A549 (cell line): ENCODE measurements at regions not wholly inside any gene's neighbourhood (a gene's known extent, or its start where the extent isn't known, plus 50 kb on each side); places are given as distances from the start of the nearest gene placed in this dataset.
"Not testable (repeated sequence)": the region's sequence is repeated elsewhere in the genome, so short reads cannot be mapped to it uniquely, and the experiment has no call there.

Source experiments
- ATAC-seq, 2 experiments: fragments of 200-7000 bp in 1 of 2; fragments of >200 bp in 1 of 2; cut with Nextera tagmentation in 1 of 2; cut with Tn5 transposase in 1 of 2; 3 replicates each; pipeline versions ENCODE4 v1.8.0 to v1.9.1; 2018 to 2020; ENCODE audit warnings: mild to moderate bottlenecking in 1 of 2, moderate library complexity in 1 of 2
- CTCF ChIA-PET: fragments of 300-600 bp; sonication (Branson Sonifier 250); formaldehyde crosslinking; extraction: SDS; loops from one replicate; lab custom pipeline; 2021; ENCODE audit warnings: antibody characterized with exemption, inconsistent platforms; lab: Yijun Ruan, JAX
- POLR2A ChIA-PET: fragments of 350-600 bp; formaldehyde crosslinking; extraction: SDS; loops from one replicate; lab custom pipeline; 2021; ENCODE audit warnings: antibody characterized with exemption, inconsistent platforms; lab: Yijun Ruan, JAX
- DNase-seq, 2 experiments: peaks; one replicate each; pipeline versions ENCODE4 v3.0.0 to v3.0.0-alpha.2; 2011 to 2016; ENCODE audit warnings: low read depth in 1 of 2, low spot score in 1 of 2
- FAIRE-seq: peaks from 2 replicates; lab custom pipeline; 2011; peaks lifted over from hg19 to GRCh38; lab: Jason Lieb, UNC
- H3K27ac ChIP-seq, 2 experiments: fragments of >200 bp; sonication (Bioruptor Twin); formaldehyde crosslinking; 3 replicates each; pipeline ENCODE4 v1.5.1; 2016 to 2017
- H3K4me1 ChIP-seq: fragments of >200 bp; sonication (Bioruptor Twin); formaldehyde crosslinking; 3 replicates; pipeline ENCODE4 v1.6.1; 2016
- H3K4me2 ChIP-seq: fragments of >200 bp; sonication (Bioruptor Twin); formaldehyde crosslinking; 3 replicates; pipeline ENCODE4 v1.6.1; 2016
- H3K4me3 ChIP-seq: fragments of >200 bp; sonication (Bioruptor Twin); formaldehyde crosslinking; 3 replicates; pipeline ENCODE4 v1.5.1; 2016
- H3K9me3 ChIP-seq: fragments of >200 bp; sonication (Bioruptor Twin); formaldehyde crosslinking; 3 replicates; pipeline ENCODE4 v1.6.1; 2016
- EHF ChIP-seq: fragments of 250-450 bp; sonication (Bioruptor Pico); IDR thresholded peaks from 2 replicates; pipeline ENCODE4 v1.5.0; 2020; ENCODE audit warnings: mild to moderate bottlenecking
- WGBS: methylation state at CpG from one replicate; pipeline ENCODE4 v1.1.6; 2017; ENCODE audit errors: missing lambda C conversion rate; 5-methylcytosine and 5-hydroxymethylcytosine counted together
- TF ChIP-seq, protein P1 (sequence below): fragments of >200 bp; sonication (Bioruptor Twin); formaldehyde crosslinking; IDR thresholded peaks from 3 replicates; pipeline ENCODE4 v1.5.1; 2016

GRCh38 chr20:30900080-30900719 is 357.3 kb upstream of the DEFB115 start:
- DNase-seq, H3K4me3 ChIP-seq, H3K9me3 ChIP-seq, H3K27ac ChIP-seq, H3K4me2 ChIP-seq, FAIRE-seq, POLR2A ChIA-PET, H3K4me1 ChIP-seq, ATAC-seq, CTCF ChIA-PET: not testable (repeated sequence)
- 80% methylated on average over 22 of the region's 30 CpGs for WGBS

DNA sequence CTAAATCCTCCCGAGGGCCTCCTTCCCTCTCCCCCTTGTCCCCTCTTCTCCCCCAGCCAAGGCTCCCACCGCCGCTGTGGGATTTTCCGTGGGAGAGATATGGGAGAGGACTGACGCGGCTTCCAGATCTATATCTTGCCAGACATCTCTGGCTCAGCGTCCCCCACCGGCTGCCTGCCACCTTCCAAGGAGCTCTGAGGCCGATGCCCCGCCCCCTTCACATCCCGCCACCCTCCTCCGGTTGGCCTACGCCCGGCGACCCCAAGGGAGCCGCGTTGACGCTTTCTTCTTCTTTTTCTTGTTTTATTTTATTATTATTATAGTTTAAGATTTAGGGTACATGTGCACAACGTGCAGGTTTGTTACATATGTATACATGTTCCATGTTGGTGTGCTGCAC is 352.2 kb upstream of the DEFB115 start:
- DNase-seq, H3K4me3 ChIP-seq, FAIRE-seq, ATAC-seq, H3K9me3 ChIP-seq, H3K27ac ChIP-seq, CTCF ChIA-PET, H3K4me1 ChIP-seq, POLR2A ChIA-PET, H3K4me2 ChIP-seq: not testable (repeated sequence)
- 77% methylated on average over 19 of the region's 19 CpGs for WGBS

- Histone ChIP-seq H3K27ac (no peak overlapping the region), H3K4me1 (no peaks in the 10 kb centered on the region), H3K4me3 (no peak overlapping the region), H3K4me2 (no peak overlapping the region), H3K9me3 (no peaks in the 10 kb centered on the region)
- FAIRE-seq = no peak
- CTCF ChIA-PET = no interaction called here
- DNase-seq = no peak
- WGBS = 86% methylated on average over 18 of the region's 18 CpGs
- no peak for TF ChIP-seq EHF
- TF ChIP-seq, protein P1, sequence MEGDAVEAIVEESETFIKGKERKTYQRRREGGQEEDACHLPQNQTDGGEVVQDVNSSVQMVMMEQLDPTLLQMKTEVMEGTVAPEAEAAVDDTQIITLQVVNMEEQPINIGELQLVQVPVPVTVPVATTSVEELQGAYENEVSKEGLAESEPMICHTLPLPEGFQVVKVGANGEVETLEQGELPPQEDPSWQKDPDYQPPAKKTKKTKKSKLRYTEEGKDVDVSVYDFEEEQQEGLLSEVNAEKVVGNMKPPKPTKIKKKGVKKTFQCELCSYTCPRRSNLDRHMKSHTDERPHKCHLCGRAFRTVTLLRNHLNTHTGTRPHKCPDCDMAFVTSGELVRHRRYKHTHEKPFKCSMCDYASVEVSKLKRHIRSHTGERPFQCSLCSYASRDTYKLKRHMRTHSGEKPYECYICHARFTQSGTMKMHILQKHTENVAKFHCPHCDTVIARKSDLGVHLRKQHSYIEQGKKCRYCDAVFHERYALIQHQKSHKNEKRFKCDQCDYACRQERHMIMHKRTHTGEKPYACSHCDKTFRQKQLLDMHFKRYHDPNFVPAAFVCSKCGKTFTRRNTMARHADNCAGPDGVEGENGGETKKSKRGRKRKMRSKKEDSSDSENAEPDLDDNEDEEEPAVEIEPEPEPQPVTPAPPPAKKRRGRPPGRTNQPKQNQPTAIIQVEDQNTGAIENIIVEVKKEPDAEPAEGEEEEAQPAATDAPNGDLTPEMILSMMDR = no peak
- no peak for ATAC-seq
- POLR2A ChIA-PET = no interaction called here
Measured at GRCh38 chr20:30910937-30911725, 346.3 kb upstream of the DEFB115 start.

GRCh38 chr20:30911832-30912660 is 345.4 kb upstream of the DEFB115 start:
- not testable (repeated sequence) for H3K4me2 ChIP-seq, H3K27ac ChIP-seq
- WGBS = 85% methylated on average over 40 of the region's 41 CpGs

GRCh38 chr20:30912661-30913026 is 344.8 kb upstream of the DEFB115 start:
- POLR2A ChIA-PET, DNase-seq, H3K27ac ChIP-seq: not testable (repeated sequence)

More at GRCh38 chr20:30911832-30912660, 345.4 kb upstream of the DEFB115 start:
- DNase-seq, H3K4me1 ChIP-seq, POLR2A ChIA-PET, CTCF ChIA-PET, FAIRE-seq, H3K9me3 ChIP-seq, H3K4me3 ChIP-seq, ATAC-seq: not testable (repeated sequence)

DNA sequence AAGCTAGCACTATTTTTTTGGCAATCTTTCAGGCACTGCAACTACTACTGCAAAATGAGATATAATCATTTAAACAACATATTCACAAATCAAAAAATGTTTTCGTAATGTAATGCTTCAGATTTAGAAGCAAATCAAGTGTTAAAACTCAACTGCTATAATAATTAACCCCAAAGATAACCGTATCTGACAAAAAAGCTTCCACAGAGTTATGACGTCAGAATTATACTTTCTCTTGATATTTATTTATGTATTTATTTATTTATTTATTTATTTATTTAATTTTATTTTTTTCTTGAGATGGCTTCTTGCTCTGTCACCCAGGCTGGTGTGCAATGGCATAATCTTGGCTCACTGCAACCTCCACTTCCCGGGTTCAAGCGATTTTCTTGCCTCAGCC is 341.1 kb upstream of the DEFB115 start:
- WGBS = 58% methylated on average over 5 of the region's 5 CpGs
- H3K4me1 ChIP-seq, H3K27ac ChIP-seq, H3K9me3 ChIP-seq, H3K4me3 ChIP-seq, DNase-seq, FAIRE-seq, ATAC-seq, H3K4me2 ChIP-seq, POLR2A ChIA-PET, CTCF ChIA-PET: not testable (repeated sequence)

More at GRCh38 chr20:30912661-30913026, 344.8 kb upstream of the DEFB115 start:
- CTCF ChIA-PET, H3K4me3 ChIP-seq, FAIRE-seq, H3K9me3 ChIP-seq, H3K4me1 ChIP-seq, ATAC-seq, H3K4me2 ChIP-seq: not testable (repeated sequence)
- WGBS = 79% methylated on average over 12 of the region's 12 CpGs
